Breast epithelium (tissue), 3 donors: ENCODE measurements at regions not wholly inside any gene's neighbourhood (a gene's known extent, or its start where the extent isn't known, plus 50 kb on each side); places are given as distances from the start of the nearest gene placed in this dataset.

ENCODE experiments used
- CTCF ChIP-seq, 3 donors: fragments of 450-650 bp; IDR thresholded peaks; one replicate each; pipeline ENCODE4 v1.5.1; 2016 to 2017; ENCODE audit warnings: antibody characterized with exemption in 3 of 3, mild to moderate bottlenecking in 3 of 3, moderate library complexity in 3 of 3
- POLR2A ChIP-seq: fragments of 450-650 bp; IDR thresholded peaks from one replicate; pipeline ENCODE4 v1.6.1; 2016; ENCODE audit warnings: antibody characterized with exemption, mild to moderate bottlenecking, moderate library complexity

DNA sequence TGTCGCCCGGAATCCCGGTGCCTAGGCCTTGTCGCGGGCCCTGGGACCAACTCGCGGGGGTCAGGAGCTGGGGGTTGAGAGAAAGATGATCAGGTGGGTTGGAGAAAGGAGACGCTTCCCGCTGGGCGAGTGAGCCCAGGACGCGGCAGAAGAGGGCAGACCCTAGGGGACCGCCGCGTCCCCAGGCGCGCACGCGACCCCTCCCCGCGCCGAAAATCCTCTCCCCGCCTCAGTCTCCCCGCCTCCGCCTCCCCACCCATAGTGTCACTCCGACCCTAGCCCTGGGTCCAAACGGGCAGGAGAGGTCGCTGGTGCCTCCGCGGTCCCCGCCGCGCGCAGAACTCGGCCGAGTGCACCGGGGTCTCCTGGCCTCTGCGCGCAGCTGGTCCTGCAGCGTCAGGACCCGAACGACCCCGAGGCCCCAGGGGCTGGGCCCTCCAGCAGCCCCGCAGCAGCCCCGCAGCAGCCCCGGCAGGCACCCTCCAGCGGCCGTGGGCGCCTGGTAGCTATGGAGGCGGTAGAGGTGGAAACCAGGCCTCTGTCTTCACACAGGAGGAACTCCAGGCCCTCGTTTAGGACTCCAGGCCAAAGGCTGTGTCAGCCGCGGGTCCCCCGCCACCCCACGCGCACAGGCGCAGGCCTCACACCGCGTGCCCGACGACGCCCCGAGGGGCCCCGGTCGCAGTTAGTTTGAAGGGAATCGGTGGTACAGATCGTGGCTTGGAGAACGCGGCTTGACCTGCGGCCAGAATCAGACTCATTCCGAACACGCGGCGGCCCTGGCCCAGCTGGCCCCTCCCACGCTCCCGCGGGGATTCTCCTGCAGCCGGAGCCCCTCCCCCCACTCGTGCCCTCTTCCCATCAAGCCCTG lies 60.1 kb upstream of the EIF5 start:
- TF ChIP-seq POLR2A (no peak), CTCF (IDR thresholded peaks at IDR 0.05) (no peak)
